GM13977 (cell line): ENCODE measurements at regions not wholly inside any gene's neighbourhood (a gene's known extent, or its start where the extent isn't known, plus 50 kb on each side); places are given as distances from the start of the nearest gene placed in this dataset.

Experiments used
- DNase-seq: peaks from one replicate; pipeline ENCODE4 v3.0.0; 2012; ENCODE audit warnings: low spot score
- in situ Hi-C: fragments of 300-500 bp; cut with MboI; formaldehyde crosslinking; loops from one replicate; pipeline ENCODE4 v1.12.0; 2022; ENCODE audit warnings: low sequenced_read_pairs, low pct_unique_long_range_greater_than_20kb, mixed read lengths, inconsistent platforms; ENCODE audit not compliant: unreplicated experiment
- TF ChIP-seq, protein P1 (sequence below): IDR thresholded peaks from 2 replicates; pipeline ENCODE4 v1.5.1; 2012; ENCODE audit warnings: mild to moderate bottlenecking, control low read depth; ENCODE audit not compliant: insufficient read depth; ENCODE audit errors: extremely low read depth, missing control alignments

- in situ Hi-C loops: no loop called here
These were observed 768.7 kb downstream of the BCL11B start for GRCh38 chr14:98503086-98503815.

DNA sequence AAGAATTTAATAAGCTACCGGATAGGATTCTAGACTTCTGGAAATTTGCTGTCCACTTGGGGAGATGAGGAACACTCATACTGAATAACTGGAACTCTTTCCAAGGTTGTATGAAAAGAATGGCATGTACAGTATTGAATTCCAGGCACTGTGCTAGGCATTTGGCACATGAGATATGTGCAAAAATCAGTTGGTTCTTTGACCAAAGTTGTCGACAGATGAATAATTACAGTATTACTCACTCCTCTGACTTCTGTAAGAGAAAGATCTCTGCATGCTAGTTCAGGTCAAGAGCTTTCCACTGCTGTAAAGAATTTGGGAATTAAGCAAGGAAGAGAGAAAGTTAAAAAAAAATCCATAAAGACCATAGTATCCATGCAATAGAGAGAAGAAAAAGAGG lies 764.7 kb downstream of the BCL11B start:
- TF ChIP-seq, protein P1, sequence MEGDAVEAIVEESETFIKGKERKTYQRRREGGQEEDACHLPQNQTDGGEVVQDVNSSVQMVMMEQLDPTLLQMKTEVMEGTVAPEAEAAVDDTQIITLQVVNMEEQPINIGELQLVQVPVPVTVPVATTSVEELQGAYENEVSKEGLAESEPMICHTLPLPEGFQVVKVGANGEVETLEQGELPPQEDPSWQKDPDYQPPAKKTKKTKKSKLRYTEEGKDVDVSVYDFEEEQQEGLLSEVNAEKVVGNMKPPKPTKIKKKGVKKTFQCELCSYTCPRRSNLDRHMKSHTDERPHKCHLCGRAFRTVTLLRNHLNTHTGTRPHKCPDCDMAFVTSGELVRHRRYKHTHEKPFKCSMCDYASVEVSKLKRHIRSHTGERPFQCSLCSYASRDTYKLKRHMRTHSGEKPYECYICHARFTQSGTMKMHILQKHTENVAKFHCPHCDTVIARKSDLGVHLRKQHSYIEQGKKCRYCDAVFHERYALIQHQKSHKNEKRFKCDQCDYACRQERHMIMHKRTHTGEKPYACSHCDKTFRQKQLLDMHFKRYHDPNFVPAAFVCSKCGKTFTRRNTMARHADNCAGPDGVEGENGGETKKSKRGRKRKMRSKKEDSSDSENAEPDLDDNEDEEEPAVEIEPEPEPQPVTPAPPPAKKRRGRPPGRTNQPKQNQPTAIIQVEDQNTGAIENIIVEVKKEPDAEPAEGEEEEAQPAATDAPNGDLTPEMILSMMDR: no peak
- in situ Hi-C loops: no loop called here
- DNase-seq: no peak

More at GRCh38 chr14:98503086-98503815, 768.7 kb downstream of the BCL11B start:
- no peak for DNase-seq
- TF ChIP-seq, protein P1: no peak

DNA sequence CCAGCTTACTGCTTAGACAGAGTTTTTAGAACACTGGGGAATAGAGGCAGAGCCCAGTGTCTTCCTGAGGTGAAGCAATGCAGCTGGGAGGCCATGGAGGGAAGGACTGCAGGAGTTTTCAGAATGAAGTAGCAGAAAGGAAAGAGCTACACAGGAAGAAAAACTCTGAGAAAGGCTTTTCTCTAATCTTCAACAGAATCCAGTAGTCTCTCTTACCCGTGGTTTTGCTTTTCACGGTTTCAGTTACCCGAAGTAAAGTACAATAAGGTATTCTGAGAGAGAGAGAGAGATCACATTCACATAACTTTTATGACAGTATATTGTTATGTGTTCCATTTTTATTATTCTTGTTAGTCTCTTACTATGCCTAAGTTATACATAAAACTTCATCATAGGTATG lies 761.6 kb downstream of the BCL11B start:
- DNase-seq: no peak
- TF ChIP-seq, protein P1: no peak
- in situ Hi-C loops: no loop called here

DNA sequence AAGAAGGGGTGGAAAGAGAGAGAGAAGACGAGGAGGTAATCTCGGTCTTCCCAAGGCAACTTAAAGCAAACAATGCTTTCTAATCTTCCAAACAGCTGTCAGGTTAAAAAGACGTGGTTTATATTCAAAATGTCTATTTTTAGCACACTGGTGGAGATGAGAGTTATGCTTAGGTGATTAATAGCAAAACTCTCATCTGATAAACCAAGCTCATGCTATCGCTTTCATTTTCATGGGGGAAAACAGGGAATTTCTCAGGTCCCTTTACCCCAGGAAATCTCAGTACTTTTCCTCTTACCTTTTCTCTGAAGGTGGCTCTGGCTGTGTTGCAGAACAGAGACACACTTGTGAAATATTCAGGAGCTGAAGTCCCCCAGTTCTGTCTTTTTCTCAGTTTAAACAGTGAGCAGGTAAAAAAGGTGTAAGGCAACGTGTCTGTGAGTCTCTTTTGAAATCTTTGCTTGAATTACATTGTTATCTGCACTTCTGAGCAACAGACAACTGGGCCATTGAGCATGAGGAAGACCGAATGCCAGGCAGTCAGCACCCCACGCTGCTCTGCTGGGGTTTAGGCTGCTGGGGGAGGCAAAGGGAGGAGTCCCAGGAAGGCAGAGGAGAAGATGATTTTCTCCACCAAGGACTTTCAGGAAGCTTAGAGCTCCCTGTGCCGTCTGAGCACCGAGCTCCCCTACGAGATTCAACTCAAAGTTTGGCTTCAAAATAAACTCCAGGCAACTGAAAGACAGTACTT lies 759.3 kb downstream of the BCL11B start:
- TF ChIP-seq, protein P1: no peak
- DNase-seq: no peak
- in situ Hi-C loops: no loop called here

GRCh38 chr14:98513558-98513957 lies 758.4 kb downstream of the BCL11B start:
- TF ChIP-seq, protein P1: no peak
- in situ Hi-C loops: no loop called here
- no peak for DNase-seq

DNA sequence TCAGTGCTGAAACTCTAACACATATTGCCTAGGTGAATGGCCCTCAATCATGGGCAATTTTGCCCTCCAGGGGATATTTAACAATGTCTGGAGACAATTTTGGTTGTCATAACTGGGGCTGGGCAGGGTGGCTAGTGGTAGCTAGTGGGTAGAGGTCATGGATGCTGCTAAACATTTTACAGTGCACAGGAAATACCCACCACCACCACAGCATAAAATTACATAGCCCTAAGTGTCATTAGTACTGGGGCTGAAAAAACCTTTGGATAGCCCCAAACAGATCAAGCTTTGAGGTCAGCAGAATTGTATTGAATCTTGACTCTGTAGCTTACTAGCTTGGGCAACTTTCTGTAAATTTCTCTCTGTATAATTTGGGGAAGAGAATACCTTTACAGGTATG lies 758.0 kb downstream of the BCL11B start:
- no peak for DNase-seq
- in situ Hi-C loops: no loop called here
- TF ChIP-seq, protein P1: no peak
